Skin of body (tissue), 1 donor: ENCODE measurements at regions not wholly inside any gene's neighbourhood (a gene's known extent, or its start where the extent isn't known, plus 50 kb on each side); places are given as distances from the start of the nearest gene placed in this dataset.
"Not testable (repeated sequence)": the region's sequence is repeated elsewhere in the genome, so short reads cannot be mapped to it uniquely, and the experiment has no call there.

Experiments used
- DNase-seq: peaks from one replicate; lab custom pipeline; 2025; lab: John Stamatoyannopoulos, UW

DNA sequence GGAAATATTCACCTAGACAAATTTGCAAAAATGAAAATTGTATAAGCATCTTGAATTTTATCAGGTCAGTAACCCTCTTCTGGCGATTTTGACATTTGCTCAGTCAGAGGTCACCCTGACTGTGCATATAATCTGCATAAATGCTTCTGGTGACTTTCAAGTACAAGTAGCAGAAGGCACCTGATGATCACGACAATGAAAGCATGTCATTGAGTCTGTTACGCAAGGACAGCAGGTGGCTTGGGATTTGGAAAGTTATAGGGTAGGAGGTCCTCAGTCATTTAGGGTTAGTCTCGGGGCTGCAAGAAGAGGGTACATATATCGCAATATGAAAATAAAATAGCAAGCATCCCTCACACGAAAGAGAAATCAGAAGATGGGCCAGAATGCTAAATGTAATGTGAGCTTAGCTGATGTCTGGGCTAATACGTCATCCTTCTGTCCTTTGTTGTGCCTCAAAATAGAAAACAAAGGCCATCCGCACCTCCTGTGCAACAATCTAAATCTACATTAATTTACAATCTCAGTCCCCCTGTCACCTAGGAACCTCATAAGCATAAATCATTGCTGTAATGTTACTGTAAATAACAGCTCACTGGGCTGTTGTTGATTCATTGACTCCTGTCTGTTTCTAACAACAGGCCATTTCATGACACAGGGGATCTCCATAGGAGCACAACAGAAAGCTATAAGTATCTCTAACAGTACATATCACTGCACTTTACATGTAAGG lies 155.2 kb upstream of the RSPO3 start:
- DNase-seq = no peak

DNA sequence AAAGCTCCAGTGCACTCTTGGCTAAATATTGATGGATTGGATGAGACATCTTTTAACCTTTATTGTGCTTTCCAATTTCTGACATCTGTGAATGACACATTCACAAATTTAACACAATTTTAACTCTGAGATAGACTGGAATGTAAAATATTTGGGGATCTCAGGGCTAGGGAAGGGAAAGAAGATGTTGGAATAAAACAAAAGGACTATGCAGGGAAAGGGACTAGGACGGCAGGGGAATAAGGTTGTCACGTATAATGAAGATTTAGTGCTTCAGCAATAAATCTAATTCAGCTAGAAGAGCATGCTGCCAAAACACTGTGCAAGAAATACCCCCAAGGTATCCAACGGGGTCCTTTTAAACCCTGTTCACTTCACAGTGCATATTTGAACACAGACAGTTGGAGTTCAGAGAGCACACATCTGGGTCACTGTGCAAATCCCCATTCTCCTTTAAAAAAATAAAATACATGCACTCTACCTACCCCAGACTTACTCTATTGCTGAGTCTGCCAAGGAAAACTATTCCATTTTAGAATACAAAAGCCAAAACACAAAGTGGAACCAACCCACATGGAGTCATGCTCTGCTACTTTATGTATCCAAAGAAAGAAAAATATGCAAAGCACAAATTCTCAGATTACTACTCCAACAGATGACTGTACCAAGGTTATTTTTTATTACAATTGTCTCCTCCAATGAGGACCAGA lies 151.0 kb upstream of the RSPO3 start:
- no peak for DNase-seq

DNA sequence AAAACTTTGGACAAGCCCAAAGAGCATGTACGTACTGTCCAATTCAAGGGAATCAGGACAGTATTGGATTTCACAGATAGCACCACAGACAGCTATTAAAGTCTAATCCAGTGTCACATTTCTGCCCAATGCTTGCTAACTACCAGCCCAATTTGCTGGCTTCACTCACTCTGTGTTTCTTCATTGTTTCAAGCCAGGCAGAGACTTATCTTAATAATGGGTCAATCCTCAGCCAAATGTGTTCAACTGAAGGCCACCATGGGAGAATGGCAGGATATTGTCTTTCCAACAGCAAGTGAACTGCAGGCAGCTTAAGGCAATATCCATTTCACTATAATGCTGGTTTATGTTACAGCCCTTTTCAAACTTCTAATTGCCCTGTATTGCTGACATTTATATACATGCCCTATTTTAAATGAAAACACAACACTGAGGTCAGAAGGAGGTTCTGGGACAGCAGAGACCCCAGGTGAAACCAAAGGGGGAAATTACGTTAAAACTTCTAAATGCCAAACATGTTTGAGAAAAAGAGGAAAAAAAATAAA lies 142.1 kb upstream of the RSPO3 start:
- no peak for DNase-seq

DNA sequence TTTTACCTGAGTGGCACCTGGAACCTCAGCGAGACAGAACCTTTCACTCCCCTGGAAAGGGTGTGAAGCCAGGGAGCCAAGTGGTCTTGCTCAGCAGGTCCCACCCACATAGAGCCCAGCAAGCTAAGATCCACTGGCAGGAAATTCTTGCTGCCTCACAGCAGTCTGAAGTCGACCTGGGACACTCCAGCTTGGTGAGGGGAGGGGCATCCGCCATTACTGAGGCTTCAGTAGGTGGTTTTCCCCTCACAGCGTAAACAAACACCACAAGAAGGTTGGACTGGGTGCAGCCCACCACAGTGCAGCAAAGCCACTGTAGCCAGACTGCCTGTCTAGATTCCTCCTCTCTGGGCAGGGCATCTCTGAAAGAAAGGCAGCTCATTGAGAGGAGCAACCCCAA lies 134.7 kb upstream of the RSPO3 start:
- DNase-seq = no peak

DNA sequence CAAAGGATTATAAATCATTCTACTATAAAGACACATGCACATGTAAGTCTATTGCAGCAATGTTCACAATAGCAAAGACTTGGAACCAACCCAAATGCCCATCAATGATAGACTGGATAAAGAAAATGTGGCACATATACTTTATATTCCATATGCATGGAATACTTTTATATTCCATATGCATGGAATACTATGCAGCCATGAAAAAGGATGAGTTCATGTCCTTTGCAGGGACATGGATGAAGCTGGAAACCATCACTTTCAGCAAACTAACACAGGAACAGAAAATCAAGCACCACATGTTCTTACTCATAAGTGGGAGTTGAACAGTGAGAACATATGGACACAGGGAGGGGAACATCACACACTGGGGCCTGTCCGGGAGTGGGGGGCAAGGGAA lies 130.3 kb upstream of the RSPO3 start:
- DNase-seq = not testable (repeated sequence)

DNA sequence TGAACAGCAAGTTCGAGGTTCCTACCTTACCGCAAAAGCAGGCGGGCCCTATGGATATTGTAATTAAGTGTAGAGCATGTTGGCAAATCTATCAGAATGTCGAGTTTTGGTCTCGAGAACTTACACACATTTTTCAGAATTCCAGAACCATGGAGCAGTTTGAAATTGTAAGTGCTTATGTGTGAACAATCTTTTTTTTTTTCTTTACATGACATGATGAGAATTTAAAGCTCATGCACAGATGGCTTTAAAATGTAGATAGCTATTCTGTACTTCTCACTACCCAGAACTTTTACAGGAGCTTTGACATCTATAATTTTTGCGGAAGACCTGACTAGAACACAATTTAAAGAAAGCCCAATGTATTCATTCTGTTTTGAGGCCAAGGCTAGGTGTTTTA lies 117.8 kb upstream of the RSPO3 start:
- DNase-seq = no peak

DNA sequence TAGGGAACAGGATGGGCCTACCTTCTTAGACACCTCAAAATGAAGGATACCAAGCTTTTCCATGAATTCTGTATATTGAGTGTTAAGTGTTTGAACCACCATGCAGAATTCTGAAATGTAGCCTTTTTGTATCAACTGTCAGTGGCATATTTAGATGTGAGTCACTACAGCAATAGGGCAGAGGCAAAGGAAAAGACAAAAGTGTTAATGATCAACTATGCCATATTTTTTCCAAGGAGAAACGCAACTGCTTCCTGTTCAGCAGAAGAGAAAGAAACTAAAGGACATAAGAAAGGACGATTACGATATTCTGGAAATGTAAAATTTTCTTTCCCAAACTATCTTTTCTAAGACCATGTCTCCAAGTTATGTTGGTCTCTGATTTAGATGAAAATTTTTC lies 104.6 kb upstream of the RSPO3 start:
- DNase-seq = no peak

DNA sequence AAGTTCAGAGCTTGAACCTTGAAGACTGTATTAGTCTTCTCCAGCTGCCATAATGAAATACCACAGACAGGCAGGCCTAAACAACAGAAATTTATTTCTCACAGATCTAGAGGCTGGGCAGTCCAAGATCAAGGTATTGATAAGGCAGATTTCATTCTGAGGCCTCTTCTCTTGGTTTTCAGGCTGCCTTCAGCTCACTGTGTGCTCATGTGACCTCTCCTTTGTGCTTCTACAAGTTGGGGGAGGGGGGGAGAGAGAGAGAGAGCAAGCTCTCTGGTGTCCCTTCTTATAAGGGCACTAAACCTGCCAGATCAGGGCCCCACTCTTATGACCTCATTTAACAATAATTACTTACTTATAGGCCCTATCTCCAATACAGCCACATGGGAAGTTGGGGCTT lies 102.6 kb upstream of the RSPO3 start:
- no peak for DNase-seq

DNA sequence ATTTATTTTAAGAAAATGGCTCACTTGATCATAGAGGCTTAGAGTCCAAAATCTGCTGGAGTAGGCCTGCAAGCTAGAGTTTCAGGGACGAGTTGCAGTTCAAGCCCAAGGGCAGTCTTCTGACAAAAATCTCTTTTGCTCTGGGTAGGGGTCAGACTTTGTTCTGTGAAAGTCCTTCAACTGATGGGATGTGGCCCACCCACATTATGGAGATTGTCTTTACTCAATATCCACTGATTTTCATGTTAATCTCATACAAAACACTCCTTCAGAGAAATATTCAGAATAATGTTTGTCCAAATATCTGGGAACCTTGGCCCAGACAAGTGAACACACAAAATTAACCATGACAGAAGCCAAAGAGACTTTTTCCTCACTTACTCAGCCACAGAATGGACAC lies 98.6 kb upstream of the RSPO3 start:
- DNase-seq = no peak

DNA sequence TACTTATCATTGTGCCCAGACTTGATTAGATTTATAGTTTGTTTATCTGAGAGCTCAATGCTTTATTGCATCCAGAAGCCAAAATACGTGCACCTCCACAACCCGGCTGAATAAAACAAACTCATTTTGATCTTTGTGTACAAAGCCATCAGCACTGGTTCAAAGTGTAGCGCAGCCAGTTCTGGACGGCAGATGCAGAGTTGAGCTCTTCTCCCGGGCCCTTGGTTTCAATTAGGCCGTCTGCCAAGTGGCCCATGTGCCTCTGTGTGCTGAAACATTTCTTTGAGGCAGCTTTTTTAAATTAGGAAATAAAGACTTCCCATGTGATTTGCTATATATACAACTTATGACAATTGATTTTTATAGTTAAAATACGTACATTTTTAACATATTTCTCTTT lies 96.2 kb upstream of the RSPO3 start:
- peak; percentile 73 for DNase-seq

DNA sequence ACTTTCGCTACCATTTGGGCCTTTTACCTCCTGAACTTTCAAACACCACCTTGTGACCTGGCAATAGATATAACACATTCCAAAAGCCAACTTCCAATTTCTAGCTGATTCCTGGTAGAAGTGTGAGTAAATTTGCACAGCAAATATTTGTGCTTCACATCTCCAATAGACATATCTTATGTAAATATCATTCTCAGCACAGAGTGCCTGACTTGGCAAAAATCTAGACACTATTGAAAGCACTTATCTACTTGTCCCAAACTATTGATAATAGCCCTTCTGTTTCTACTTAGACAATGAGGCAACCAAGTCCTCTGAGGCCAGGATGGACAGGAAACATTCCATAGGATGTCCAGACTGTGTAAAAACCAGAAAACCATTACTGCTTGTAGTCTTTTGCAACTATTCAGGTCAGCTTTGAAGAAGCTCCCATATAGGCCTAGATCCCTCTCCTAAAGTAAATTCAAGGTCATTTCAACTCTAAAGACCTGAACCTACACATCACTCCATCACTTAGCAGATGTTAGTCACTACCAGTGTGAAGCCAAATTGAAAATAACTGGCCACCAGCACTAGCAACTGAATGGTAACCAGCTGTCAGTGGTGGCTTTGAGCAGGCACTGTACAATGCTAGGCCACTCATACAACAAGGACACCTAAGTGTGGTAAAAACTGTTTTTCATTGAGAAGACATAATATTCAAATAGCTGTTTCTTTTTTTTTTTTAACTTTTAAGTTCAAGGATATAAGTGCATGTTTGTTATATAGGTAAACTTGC lies 95.3 kb upstream of the RSPO3 start:
- DNase-seq = no peak

DNA sequence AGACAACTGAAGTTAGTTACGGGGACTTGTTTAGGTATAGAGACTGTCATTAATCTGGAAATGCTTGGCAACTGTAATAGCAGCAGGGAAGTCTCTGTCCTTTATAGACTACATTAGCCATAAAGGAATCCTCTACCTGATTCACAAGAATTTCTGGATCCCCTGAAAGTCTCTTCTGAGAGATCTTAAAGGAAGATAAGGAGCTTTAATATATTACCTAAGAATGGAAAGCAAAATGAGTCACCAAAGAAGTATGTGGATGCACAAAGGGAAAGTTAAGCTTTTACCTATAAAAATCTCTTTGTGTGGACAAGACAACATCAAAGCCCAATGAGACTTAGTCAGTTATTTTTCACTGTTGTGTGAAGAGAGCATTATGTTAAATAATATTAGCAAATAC lies 92.2 kb upstream of the RSPO3 start:
- DNase-seq = no peak

DNA sequence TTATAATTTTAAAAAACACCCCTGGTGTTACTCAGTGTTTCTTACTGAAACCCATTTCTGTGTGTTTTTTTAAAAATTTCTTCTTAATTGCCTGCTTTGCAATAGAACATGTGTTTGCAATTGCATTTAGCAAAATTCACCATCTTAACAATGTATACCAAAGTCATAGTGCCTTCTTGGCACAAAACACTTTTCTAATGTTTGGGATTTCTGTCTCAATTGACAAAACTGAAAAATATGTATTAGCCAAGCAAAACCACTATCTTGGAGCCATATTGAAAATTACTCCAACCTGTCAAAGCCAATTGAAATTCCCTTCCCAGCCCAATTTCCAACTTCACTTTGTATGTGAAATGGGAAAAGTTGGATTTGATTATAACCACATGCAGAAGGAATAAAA lies 88.4 kb upstream of the RSPO3 start:
- DNase-seq = no peak

DNA sequence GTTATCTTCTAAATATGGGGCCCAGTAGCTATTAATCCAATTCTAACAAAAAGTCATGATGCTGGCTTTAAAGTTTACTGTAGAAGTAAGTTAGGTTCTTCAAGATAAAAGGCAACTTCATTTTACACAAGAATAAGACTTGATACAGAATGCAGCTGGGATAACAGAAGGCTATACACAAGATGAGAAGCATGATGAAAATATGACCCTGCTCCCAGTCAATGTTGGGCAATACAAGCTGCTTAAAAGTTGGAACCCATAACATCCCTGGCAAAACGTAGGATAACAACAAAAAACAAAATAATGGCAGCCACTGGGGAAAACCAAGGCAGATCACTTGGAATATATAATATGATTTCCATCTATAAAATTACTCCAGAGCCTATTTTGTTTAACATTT lies 87.6 kb upstream of the RSPO3 start:
- DNase-seq = no peak

DNA sequence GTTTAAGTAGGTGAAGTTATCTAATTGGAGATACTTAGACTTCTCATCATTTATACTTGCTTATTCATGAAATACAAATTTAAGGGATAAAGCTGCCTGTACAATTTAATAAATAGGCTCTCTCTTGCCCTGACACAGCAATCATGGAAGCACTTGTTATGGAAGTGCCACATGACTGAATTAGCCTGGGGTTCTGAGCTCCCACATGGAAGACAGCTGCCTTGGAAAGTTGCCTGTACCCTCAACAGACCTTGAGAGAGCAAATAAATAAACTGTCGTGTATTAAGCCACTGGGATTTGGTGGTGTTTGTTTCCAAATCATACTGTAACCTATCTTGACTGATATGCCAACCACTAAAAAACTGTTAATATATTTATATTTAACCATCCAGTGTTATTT lies 87.0 kb upstream of the RSPO3 start:
- DNase-seq = peak; percentile 31

DNA sequence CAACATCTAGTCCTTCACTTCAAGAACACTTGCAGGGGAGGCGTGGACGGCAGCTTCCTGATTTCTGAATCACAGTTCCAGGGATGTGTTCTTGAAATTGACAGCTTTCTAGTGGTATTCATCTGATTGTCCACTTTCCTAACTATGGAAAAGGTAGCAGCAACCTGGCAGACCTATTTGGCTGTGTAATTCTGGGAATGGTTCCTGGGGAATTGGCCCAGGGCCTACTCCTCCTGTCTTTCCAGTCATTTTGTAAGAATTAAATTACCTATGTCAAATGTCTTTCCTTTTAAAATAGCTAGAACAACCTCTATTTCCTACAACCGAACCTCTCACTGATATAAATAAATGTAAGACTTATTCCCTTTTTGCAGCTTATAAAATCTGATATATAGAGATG lies 85.5 kb upstream of the RSPO3 start:
- DNase-seq = no peak

DNA sequence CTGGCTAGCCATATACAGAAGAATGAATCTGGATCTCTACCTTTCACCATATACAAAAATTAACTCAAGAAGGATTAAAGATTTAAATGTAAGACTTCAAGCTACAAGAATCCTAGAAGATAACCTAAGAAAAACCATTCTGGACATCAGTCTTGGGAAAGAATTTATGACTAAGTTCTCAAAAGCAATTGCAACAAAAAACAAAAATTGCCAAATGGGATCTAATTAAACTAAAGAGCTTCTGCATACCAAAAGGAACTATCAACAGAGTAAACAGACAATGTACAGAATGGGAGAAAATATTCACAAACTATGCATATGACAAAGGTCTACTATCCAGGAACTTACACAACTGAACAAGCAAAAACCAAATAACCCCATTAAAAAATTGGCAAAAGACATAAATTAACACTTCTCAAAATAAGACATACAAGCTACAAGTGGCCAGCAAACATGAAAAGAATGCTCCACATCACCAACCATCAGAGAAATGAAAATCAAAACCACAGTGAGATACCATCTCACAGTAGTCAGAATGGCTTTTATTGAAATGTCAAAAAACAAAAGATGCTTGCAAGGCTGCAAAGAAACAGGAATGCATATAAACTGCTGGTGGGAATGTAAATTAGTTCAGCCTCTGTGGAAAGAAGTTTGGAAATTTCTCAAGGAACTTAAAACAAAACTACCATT lies 66.8 kb upstream of the RSPO3 start:
- DNase-seq = no peak

DNA sequence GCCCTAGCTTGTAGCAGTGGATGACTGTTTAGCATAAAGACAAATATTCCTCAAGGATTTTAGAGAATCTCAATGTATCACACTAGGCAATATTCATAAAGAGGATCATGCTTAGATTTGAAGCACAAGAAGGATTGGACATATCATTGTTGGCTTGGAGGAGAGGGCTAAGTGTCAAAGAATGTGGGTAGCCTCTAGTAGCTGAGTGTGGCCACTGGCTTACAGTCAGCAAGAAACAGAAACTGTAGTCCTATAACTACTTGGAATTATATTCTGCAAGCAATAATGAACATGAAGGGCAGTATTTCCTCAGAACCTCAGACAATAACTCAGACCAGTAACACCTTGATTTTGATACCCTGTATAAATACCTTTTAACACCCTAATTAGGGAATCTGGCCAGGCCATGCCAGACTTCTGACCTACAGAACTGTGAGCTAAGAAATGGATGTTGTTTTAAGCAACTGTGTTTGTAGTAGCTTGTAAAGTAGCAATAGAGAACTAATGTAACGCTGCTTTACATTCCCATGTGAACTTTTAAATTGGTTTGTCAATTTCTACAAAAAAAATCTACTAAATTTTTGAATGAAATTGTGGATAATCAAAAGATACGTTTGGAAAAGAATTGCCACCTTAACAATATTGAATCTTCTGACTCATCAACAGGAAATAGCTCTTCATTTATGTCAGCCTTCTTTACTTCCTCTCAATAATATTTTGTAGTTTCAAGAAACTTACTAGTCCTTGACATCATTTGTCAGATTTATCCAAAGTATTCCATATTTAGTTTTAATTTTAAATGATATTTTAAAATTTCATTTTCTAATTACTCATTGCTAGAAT lies 65.2 kb upstream of the RSPO3 start:
- no peak for DNase-seq

DNA sequence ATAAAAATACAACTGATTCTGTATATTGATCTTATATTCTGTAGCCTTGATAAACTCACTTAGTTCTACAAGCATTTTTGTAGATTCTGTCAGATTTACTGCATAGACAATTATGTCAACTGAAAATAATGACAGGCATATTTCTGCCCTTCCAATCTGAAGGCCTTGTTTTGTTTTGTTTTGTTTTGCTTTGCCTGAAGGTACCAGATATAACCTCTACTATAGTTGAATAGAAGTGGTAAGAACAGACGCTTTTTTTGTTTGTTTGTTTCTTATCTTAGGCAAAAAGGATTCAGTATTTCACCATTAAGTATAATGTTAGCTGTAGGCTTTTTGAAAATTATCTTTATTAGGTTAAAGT lies 64.6 kb upstream of the RSPO3 start:
- DNase-seq = no peak

DNA sequence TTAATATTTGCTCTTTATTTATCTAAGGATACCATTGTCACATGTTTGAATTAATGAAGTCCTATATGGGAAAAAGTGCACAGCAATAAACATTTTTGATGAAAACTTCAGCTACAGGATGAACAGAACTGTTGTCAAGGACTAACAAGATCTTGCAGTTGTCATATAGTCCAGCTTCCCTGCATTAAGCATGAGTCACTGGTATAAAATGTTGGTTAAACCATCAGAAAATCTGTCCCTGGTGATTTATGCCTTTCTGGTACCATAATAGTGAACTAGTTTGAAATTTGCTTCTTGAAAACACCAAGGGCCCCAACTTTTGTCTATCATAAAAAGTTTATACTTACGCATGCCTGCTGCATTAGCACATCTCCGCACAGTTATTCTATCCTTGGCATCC lies 60.4 kb upstream of the RSPO3 start:
- no peak for DNase-seq

DNA sequence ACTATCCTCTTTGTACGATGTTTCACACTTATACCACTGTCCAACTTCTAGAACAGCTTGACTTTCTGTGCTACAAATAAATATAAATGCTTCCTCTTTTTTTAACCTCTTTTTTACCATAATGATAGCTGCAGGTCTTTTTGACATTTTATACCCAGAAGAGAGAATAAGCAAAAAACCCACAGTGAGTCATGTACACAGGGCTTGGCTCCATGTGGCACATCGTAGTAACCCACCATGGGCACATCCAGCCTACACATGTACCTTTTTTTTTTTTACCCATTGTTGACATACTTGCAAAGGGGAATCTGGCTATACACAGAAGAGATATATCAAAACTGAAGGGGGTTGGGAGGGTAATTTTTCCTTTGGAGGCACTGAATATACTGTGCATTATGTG lies 59.5 kb upstream of the RSPO3 start:
- DNase-seq = no peak
